NCI-H128 (cell line): ENCODE measurements at regions not wholly inside any gene's neighbourhood (a gene's known extent, or its start where the extent isn't known, plus 50 kb on each side); places are given as distances from the start of the nearest gene placed in this dataset.

Experiments
- DNase-seq: peaks from one replicate; lab custom pipeline; 2025; ENCODE audit not compliant: unreplicated experiment; lab: John Stamatoyannopoulos, UW

DNA sequence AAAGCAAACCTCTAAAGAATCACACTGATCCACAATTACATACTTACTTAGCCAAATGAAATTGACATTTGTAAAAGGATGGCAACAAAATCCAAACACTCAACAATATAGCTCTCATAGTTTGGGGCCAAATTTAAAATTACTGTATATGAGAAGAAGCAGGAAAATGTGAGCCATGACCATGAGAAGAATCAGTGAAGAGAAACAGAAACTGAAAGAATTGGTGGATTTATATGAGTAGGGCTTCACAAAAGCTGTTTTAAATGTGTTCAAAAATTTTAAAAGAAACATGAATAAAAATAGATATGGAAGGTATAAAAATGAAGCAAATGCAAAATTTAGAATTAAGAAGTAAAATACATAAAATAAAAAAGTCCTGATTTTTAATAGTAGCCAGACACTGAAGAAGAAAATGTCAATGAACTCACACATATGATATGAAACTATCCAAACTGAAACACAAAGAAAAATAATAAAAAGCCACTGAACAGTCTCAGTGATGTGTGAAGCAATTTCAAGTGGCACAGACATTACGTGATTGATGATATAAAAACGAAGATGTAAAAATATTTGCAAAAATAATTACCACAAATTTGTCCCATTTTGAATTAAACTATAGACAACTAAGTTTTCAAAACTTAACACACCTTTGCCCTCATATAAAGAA lies 87.9 kb upstream of the MDGA2 start:
- DNase-seq, result no peak

DNA sequence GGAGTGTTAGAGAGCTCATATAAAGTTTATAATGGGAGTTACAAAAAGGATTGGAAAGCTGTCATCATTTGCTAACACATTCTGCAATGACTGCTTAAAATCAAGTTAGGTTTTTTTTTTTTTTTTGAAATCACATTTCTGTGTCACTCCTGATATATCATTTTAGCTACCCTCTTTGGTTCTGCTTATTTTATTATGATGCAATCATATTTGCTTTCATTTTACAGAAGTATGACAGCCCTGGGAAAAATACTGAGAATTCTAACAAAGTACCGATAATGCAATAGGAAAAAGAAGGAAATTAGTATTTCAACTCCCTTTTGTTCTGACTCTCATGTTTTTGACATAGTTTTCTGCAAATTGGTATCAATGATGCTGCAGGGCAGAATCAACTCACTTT lies 71.6 kb upstream of the MDGA2 start:
- DNase-seq, result no peak

GRCh38 chr14:47744155-47744554 lies 68.8 kb upstream of the MDGA2 start:
- no peak for DNase-seq

GRCh38 chr14:47739541-47739940 lies 64.1 kb upstream of the MDGA2 start:
- no peak for DNase-seq

DNA sequence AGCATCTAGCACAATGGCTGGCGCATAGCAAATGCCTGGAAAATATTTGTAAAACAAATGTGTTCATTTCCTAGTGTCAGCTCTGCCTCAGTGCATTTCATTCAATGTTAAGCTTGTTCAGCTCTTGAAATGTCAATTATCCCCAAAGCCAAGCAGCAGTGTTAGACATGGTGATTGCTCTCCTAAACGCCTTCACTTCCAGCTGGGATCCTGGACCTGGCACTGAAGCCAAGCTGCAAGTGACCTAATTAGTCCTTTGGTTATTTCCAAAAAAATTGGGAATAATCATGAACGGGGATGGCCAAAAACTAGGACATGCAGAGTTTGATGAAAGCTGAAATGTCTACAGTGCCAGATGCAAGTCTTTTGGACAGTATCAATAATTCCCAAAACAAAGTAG lies 54.9 kb upstream of the MDGA2 start:
- no peak for DNase-seq
